ENCODE measurements at regions not wholly inside any gene's neighbourhood (a gene's known extent, or its start where the extent isn't known, plus 50 kb on each side); places are given as distances from the start of the nearest gene placed in this dataset.

DNA sequence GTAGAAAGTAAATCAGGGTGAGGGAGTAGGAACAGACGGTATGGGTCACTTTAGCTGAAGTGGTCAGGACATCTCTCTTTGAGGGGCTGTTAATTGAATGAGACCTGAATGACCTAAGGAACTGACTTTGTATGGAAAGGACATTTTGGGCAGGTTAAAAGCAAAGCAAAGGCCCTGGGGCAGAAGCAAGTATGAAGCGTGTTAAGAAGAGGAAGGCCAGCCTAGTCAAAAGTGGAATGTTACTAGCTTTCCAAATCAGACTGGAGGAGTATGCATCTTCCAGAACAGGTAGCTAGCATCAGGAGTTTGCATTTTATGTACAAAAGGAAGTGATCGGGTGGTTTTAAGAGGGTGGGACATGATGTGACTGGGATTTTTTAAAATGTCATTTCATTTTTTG is 70.9 kb upstream of the PCGF5 start:
- TF ChIP-seq EP300 (IDR thresholded peaks at IDR 0.05) (no peak), POLR2AphosphoS5 (IDR thresholded peaks at IDR 0.05) (no peak), POLR2A (IDR thresholded peaks at IDR 0.05) (no peak)
- TF ChIP-seq, protein P1, sequence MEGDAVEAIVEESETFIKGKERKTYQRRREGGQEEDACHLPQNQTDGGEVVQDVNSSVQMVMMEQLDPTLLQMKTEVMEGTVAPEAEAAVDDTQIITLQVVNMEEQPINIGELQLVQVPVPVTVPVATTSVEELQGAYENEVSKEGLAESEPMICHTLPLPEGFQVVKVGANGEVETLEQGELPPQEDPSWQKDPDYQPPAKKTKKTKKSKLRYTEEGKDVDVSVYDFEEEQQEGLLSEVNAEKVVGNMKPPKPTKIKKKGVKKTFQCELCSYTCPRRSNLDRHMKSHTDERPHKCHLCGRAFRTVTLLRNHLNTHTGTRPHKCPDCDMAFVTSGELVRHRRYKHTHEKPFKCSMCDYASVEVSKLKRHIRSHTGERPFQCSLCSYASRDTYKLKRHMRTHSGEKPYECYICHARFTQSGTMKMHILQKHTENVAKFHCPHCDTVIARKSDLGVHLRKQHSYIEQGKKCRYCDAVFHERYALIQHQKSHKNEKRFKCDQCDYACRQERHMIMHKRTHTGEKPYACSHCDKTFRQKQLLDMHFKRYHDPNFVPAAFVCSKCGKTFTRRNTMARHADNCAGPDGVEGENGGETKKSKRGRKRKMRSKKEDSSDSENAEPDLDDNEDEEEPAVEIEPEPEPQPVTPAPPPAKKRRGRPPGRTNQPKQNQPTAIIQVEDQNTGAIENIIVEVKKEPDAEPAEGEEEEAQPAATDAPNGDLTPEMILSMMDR (IDR thresholded peaks at IDR 0.05) = no peak
